Thymus (tissue), 11 donors: ENCODE measurements at regions not wholly inside any gene's neighbourhood (a gene's known extent, or its start where the extent isn't known, plus 50 kb on each side); places are given as distances from the start of the nearest gene placed in this dataset.

Experiments used
- DNase-seq, 9 donors: peaks; one replicate each; pipeline ENCODE4 v3.0.0-alpha.2; 2013; ENCODE audit warnings: low spot score in 9 of 9, low read depth in 6 of 9, missing footprints in 1 of 9
- H3K27ac ChIP-seq, 2 donors: one replicate each; pipeline ENCODE4 v1.5.1; 2013; ENCODE audit warnings: control low read depth in 1 of 2, low read depth in 1 of 2, low read length in 1 of 2, mild to moderate bottlenecking in 1 of 2, moderate library complexity in 1 of 2
- H3K27me3 ChIP-seq, 2 donors: one replicate each; pipeline ENCODE4 v1.5.1; 2013; ENCODE audit warnings: low read length in 1 of 2; ENCODE audit not compliant: control insufficient read depth in 2 of 2, insufficient read depth in 1 of 2
- H3K36me3 ChIP-seq, 2 donors: one replicate each; pipeline ENCODE4 v1.5.1; 2013; ENCODE audit warnings: low read length in 1 of 2, mild to moderate bottlenecking in 1 of 2, moderate library complexity in 1 of 2; ENCODE audit not compliant: control insufficient read depth in 2 of 2, insufficient read depth in 2 of 2
- H3K4me1 ChIP-seq, 2 donors: one replicate each; pipeline ENCODE4 v1.5.1; 2013; ENCODE audit warnings: low read length in 2 of 2; ENCODE audit not compliant: control insufficient read depth in 2 of 2, insufficient read depth in 2 of 2
- H3K4me3 ChIP-seq, 2 donors: one replicate each; pipeline ENCODE4 v1.5.1; 2013; ENCODE audit warnings: low read length in 2 of 2, control low read depth in 1 of 2, mild to moderate bottlenecking in 1 of 2
- H3K9me3 ChIP-seq, 2 donors: one replicate each; pipeline ENCODE4 v1.5.1; 2013; ENCODE audit warnings: low read length in 1 of 2, mild to moderate bottlenecking in 1 of 2; ENCODE audit not compliant: control insufficient read depth in 2 of 2, insufficient read depth in 1 of 2
- WGBS: extraction: QIAGEN DNeasy Blood & Tissue Kit; methylation state at CpG from one replicate; pipeline ENCODE4 v1.1.7; 2013; 5-methylcytosine and 5-hydroxymethylcytosine counted together
- donor health status: healthy.

GRCh38 chr1:213670692-213671023 is 317.1 kb upstream of the PROX1 start:
- Histone ChIP-seq H3K36me3 (no peaks in the 10 kb centered on the region), H3K27me3 (no peaks in the 10 kb centered on the region), H3K9me3 (no peaks in the 10 kb centered on the region), H3K4me3 (no peak overlapping the region), H3K4me1 (peaks cover 0 to 7% of the 10 kb centered on the region in 2 donors), H3K27ac (no peak overlapping the region)
- 48% methylated on average over 1 of the region's 1 CpG for WGBS
- DNase-seq, result no peak

GRCh38 chr1:213675043-213675442 is 312.7 kb upstream of the PROX1 start:
- Histone ChIP-seq H3K27me3 (no peaks in the 10 kb centered on the region), H3K4me3 (no peak overlapping the region), H3K4me1 (peaks cover 0 to 5% of the 10 kb centered on the region in 2 donors), H3K9me3 (no peaks in the 10 kb centered on the region), H3K27ac (no peak overlapping the region), H3K36me3 (no peaks in the 10 kb centered on the region)
- DNase-seq, result no peak
- 95% methylated on average over 1 of the region's 1 CpG for WGBS

- Histone ChIP-seq H3K9me3 (no peaks in the 10 kb centered on the region), H3K27ac (no peak overlapping the region), H3K4me1 (no peaks in the 10 kb centered on the region), H3K36me3 (no peaks in the 10 kb centered on the region), H3K4me3 (no peak overlapping the region), H3K27me3 (no peaks in the 10 kb centered on the region)
- 72% methylated on average over 2 of the region's 2 CpGs for WGBS
- no peak for DNase-seq
These were observed 311.0 kb upstream of the PROX1 start for GRCh38 chr1:213676736-213677135.

GRCh38 chr1:213678348-213678747 is 309.4 kb upstream of the PROX1 start:
- no peaks in the 10 kb centered on the region for H3K27me3 ChIP-seq
- no peaks in the 10 kb centered on the region for H3K4me1 ChIP-seq
- no peak overlapping the region for H3K4me3 ChIP-seq

GRCh38 chr1:213678753-213679152 is 309.0 kb upstream of the PROX1 start:
- Histone ChIP-seq H3K27me3 (no peaks in the 10 kb centered on the region), H3K4me3 (no peak overlapping the region), H3K9me3 (no peaks in the 10 kb centered on the region), H3K27ac (no peak overlapping the region), H3K4me1 (no peaks in the 10 kb centered on the region), H3K36me3 (no peaks in the 10 kb centered on the region)
- DNase-seq, result no peak
- 92% methylated on average over 3 of the region's 3 CpGs for WGBS

More at GRCh38 chr1:213678348-213678747, 309.4 kb upstream of the PROX1 start:
- no peaks in the 10 kb centered on the region for H3K36me3 ChIP-seq
- DNase-seq, result no peak
- no peak overlapping the region for H3K27ac ChIP-seq
- no peaks in the 10 kb centered on the region for H3K9me3 ChIP-seq

- no peaks in the 10 kb centered on the region for H3K36me3 ChIP-seq
- H3K27me3 ChIP-seq, result no peaks in the 10 kb centered on the region
- no peaks in the 10 kb centered on the region for H3K4me1 ChIP-seq
- H3K4me3 ChIP-seq, result no peak overlapping the region
- no peak overlapping the region for H3K27ac ChIP-seq
- WGBS, result 57% methylated on average over 3 of the region's 3 CpGs
- no peaks in the 10 kb centered on the region for H3K9me3 ChIP-seq
- DNase-seq, result no peak
These were observed 308.6 kb upstream of the PROX1 start for GRCh38 chr1:213679153-213679552.

- DNase-seq, result no peak
- Histone ChIP-seq H3K36me3 (no peaks in the 10 kb centered on the region), H3K27ac (no peak overlapping the region), H3K4me3 (no peak overlapping the region), H3K4me1 (no peaks in the 10 kb centered on the region), H3K9me3 (no peaks in the 10 kb centered on the region), H3K27me3 (no peaks in the 10 kb centered on the region)
- WGBS, result 90% methylated on average over 8 of the region's 8 CpGs
These were observed 307.0 kb upstream of the PROX1 start for GRCh38 chr1:213680677-213681325.

- H3K9me3 ChIP-seq, result no peaks in the 10 kb centered on the region
- DNase-seq, result no peak
- no peaks in the 10 kb centered on the region for H3K4me1 ChIP-seq
- H3K4me3 ChIP-seq, result no peak overlapping the region
- no peak overlapping the region for H3K27ac ChIP-seq
- H3K27me3 ChIP-seq, result no peaks in the 10 kb centered on the region
- WGBS, result 92% methylated on average over 3 of the region's 3 CpGs
- no peaks in the 10 kb centered on the region for H3K36me3 ChIP-seq
These were observed 305.9 kb upstream of the PROX1 start for GRCh38 chr1:213681788-213682340.

- Histone ChIP-seq H3K9me3 (no peaks in the 10 kb centered on the region), H3K4me1 (no peaks in the 10 kb centered on the region), H3K36me3 (no peaks in the 10 kb centered on the region), H3K27me3 (no peaks in the 10 kb centered on the region), H3K4me3 (no peak overlapping the region), H3K27ac (no peak overlapping the region)
- DNase-seq, result no peak
- WGBS, result 81% methylated on average over 7 of the region's 7 CpGs
These were observed 304.2 kb upstream of the PROX1 start for GRCh38 chr1:213683529-213683928.
